ENCODE measurements at regions not wholly inside any gene's neighbourhood (a gene's known extent, or its start where the extent isn't known, plus 50 kb on each side); places are given as distances from the start of the nearest gene placed in this dataset.
"Not testable (repeated sequence)": the region's sequence is repeated elsewhere in the genome, so short reads cannot be mapped to it uniquely, and the experiment has no call there.

DNA sequence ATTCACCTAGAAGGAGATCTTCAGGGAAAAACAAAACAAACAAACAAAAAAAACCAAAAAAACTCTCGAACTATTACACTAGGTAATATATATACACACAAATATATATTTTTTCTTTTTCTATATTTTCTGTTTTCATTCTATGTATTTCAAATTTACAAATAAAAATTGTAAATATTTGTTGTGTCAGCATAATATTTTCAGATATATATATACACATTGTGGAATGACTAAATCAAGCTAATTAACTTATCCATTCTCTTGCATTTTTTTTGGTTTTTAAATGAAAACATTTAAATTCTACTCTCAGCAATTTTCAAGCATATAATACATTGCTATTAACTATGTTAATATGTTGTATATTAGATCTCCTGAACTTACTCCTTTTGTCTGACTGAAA lies 762.0 kb upstream of the PCDH10 start:
- TF ChIP-seq, protein P1, sequence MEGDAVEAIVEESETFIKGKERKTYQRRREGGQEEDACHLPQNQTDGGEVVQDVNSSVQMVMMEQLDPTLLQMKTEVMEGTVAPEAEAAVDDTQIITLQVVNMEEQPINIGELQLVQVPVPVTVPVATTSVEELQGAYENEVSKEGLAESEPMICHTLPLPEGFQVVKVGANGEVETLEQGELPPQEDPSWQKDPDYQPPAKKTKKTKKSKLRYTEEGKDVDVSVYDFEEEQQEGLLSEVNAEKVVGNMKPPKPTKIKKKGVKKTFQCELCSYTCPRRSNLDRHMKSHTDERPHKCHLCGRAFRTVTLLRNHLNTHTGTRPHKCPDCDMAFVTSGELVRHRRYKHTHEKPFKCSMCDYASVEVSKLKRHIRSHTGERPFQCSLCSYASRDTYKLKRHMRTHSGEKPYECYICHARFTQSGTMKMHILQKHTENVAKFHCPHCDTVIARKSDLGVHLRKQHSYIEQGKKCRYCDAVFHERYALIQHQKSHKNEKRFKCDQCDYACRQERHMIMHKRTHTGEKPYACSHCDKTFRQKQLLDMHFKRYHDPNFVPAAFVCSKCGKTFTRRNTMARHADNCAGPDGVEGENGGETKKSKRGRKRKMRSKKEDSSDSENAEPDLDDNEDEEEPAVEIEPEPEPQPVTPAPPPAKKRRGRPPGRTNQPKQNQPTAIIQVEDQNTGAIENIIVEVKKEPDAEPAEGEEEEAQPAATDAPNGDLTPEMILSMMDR (IDR thresholded peaks at IDR 0.05; ENCODE audit: insufficient read depth, low read depth, low read length, missing control alignments) = no peak
- H3K4me3 ChIP-seq (ENCODE audit: low read depth, low read length) = no peak overlapping the region

DNA sequence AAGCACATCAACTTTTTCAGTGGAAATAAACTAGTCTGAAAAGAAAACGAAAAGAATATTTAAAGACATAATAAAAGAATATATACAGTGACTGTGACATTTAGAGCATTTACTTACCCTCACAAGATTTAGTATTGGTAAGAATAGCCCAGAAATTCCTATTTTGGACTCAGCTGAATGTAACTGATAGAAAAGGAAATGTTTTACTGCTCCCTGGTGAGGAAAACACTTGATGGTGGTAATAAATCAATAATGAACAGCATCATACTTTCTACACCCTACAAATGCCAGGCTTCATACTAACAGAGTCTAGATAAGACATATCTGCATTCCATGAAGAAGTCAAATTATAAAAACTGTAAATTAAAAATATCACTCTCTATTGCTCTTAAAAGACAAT lies 753.5 kb upstream of the PCDH10 start:
- no peak overlapping the region for H3K4me3 ChIP-seq (ENCODE audit: low read depth, low read length)
- TF ChIP-seq, protein P1 (IDR thresholded peaks at IDR 0.05; ENCODE audit: insufficient read depth, low read depth, low read length, missing control alignments) = no peak
- no peak for DNase-seq (ENCODE audit: low read depth)

More for the DNA sequence above, 762.0 kb upstream of the PCDH10 start:
- no peak for DNase-seq (ENCODE audit: low read depth)

DNA sequence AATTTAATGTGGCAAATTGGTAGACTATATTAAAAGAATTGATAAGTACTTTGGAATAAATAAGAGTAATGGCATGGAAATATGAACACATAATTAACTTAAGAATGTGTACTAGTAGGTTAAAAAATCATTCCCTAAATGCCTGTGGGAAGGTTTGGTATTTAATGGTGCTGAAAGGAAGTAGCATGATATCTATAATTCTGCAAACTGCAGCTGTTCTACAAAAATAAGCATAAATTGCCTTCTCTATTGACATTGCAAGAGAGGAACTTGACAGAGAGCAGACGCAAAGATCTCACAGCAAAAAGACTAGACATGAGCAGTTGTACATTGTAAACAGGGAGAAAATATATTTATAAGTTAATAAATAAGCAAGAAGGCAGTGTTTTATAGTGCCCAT lies 752.5 kb upstream of the PCDH10 start:
- TF ChIP-seq, protein P1 (IDR thresholded peaks at IDR 0.05; ENCODE audit: insufficient read depth, low read depth, low read length, missing control alignments) = no peak
- no peak overlapping the region for H3K4me3 ChIP-seq (ENCODE audit: low read depth, low read length)
- no peak for DNase-seq (ENCODE audit: low read depth)

DNA sequence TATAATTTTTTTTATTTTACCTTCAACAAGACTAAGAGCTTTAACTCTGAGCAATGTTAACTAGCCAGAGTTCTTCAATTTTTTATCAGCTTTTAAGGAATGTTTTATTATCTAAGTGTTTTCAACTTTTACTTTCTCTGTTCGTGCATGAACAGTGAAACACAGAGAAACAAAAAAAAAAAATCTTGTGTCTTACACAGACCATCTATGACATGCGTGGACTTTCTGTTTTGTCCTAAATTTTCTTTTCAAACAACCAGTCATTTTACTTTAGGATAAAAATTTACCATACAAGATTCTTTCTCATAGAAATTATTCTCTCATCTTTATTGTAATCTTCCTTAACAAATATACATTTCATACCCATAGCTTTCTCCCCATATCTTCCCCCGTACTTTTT lies 731.9 kb upstream of the PCDH10 start:
- TF ChIP-seq, protein P1 (IDR thresholded peaks at IDR 0.05; ENCODE audit: insufficient read depth, low read depth, low read length, missing control alignments) = no peak
- no peak overlapping the region for H3K4me3 ChIP-seq (ENCODE audit: low read depth, low read length)
- no peak for DNase-seq (ENCODE audit: low read depth)

DNA sequence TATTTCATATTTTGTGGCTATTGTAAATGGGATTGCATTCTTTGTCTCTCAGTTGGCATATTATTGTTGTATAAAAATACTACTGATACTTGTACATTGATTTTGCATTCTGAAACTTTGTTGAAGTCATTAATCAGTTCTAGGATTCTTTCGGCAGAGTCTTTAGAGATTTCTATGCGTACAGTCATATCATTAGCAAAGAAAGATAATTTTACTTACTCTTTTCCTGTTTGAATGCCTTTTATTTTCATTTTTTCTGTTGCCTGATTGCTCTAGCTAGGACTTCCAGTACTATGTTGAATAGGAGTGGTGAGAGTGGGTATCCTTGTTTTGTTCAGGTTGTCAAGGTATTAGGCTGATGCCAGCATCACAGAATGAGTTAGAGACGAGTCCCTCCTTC lies 722.0 kb upstream of the PCDH10 start:
- no peak overlapping the region for H3K4me3 ChIP-seq (ENCODE audit: low read depth, low read length)
- TF ChIP-seq, protein P1 (IDR thresholded peaks at IDR 0.05; ENCODE audit: insufficient read depth, low read depth, low read length, missing control alignments) = no peak
- DNase-seq (ENCODE audit: low read depth) = no peak

DNA sequence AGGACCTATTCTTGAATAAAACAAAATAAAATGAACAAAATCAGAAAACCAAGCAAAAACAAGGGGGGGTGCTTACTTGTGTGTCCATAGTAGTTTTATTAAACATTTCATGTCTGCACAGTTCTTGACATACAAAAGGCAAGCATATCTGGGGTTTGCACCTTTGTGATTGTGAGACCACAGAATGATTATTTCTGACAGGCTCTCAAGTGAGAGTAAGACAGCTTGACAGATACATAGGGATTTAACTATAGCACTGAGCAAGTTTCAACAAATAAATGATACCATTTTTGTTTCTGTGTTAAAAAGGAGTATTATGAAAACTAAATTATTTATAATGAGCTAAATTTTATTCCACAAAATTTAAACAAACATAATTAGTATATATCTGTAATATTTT lies 712.0 kb upstream of the PCDH10 start:
- DNase-seq (ENCODE audit: low read depth) = no peak
- no peak overlapping the region for H3K4me3 ChIP-seq (ENCODE audit: low read depth, low read length)
- TF ChIP-seq, protein P1 (IDR thresholded peaks at IDR 0.05; ENCODE audit: insufficient read depth, low read depth, low read length, missing control alignments) = no peak

DNA sequence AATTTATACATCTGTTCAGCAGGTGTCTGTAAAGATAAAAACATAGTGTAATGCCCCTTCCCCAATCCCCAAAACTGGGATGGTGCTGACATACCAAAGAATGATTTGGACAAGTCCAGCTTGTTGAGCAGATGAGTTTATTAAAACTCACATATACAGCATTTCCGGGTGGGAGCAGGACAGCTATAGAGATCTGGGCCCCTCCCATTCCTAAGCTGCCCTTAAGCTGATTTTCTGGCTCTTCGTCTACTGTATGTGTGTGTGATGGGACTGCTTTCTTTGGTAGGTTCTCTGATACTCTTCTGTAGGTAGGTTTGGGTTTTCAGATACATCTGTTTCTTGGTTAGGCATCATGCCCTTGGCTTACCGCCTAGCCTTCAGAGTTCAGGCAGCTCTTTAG lies 703.7 kb upstream of the PCDH10 start:
- no peak for DNase-seq (ENCODE audit: low read depth)
- TF ChIP-seq, protein P1 (IDR thresholded peaks at IDR 0.05; ENCODE audit: insufficient read depth, low read depth, low read length, missing control alignments) = no peak
- no peak overlapping the region for H3K4me3 ChIP-seq (ENCODE audit: low read depth, low read length)

DNA sequence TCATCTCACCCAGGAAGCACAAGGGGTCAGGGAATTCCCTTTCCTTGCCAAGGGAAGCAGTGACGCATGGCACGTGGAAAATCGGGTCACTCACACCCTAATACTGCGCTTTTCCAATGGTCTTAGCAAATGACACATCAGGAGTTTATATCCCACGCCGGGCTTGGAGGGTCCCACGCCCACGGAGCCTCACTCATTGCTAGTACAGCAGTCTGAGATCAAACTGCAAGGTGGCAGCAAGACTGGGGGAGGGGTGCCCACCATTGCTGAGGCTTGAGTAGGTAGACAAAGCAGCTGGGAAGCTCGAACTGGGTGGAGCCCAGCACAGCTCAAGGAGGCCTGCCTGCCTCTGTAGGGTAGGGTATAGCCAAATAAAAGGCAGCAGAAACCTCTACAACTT lies 691.1 kb upstream of the PCDH10 start:
- H3K4me3 ChIP-seq (ENCODE audit: low read depth, low read length); DNase-seq (ENCODE audit: low read depth): not testable (repeated sequence)

Measured in GM12865 (cell line).